ENCODE measurements at regions not wholly inside any gene's neighbourhood (a gene's known extent, or its start where the extent isn't known, plus 50 kb on each side); places are given as distances from the start of the nearest gene placed in this dataset.
A peak's percentile ranks its signal among the peaks of the same experiment; 100 is the strongest.
"Not testable (repeated sequence)": the region's sequence is repeated elsewhere in the genome, so short reads cannot be mapped to it uniquely, and the experiment has no call there.

DNA sequence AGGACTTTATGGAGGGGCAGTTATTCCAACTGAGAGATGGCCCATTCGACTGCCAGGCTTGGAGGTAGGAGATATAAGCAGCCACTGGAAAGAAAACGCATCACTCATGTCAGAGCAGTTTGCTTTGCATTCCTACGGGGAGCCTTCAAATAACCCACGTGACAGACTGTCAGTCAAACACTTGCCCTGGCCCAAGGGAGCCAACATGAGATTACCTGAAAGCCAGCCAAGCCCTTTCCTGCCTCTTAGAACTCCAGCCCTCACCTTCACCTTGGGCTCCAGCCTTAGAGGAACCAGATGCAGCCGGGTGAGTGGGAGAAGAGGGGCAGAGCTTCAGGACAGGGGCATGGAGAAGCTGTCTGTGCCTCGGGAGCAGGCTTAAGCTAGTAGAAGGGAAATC, 95.3 kb upstream of the CXCL13 start:
- DNase-seq (ENCODE audit: low read depth) = no peak

DNA sequence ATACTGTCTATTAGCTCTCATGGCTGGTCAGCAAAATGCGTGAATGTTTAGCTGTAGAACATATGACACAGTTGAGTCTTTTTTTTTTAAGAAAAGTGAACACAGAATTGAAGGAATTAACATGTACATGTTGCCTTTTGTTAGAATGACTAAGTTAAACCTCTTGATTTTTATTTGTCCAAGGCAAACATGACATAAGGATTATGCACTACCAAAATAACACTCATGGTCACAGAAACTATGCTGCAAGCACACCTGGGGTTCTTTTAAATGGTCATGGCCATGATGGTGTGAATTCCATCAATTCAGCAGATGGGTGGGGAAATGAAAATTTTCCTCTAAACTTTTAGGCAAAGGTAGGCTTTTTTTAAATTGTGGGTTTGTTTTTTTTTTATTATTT, 80.1 kb upstream of the CXCL13 start:
- no peak for DNase-seq (ENCODE audit: low read depth)

GRCh38 chr4:77527900-77528299, 77.7 kb upstream of the CXCL13 start:
- DNase-seq (ENCODE audit: low read depth) = not testable (repeated sequence)

- peak; percentile 45 for DNase-seq (ENCODE audit: low read depth)
Measured at GRCh38 chr4:77538144-77538543, 67.5 kb upstream of the CXCL13 start.

- peak; percentile 3 for DNase-seq (ENCODE audit: low read depth)
Measured at GRCh38 chr4:77538574-77539157, 67.0 kb upstream of the CXCL13 start.
